Trophoblast cell (in vitro differentiated cells and primary cell): ENCODE measurements at regions not wholly inside any gene's neighbourhood (a gene's known extent, or its start where the extent isn't known, plus 50 kb on each side); places are given as distances from the start of the nearest gene placed in this dataset.

Source experiments
- DNase-seq, 2 donors: peaks; one replicate each; pipeline ENCODE4 v3.0.0-alpha.2; 2016
- H2AFZ ChIP-seq: 2 replicates; pipeline ENCODE4 v1.6.1; 2013; ENCODE audit warnings: low read length, moderate library complexity, mild to moderate bottlenecking; ENCODE audit not compliant: insufficient read depth, poor library complexity
- H2AK5ac ChIP-seq: 2 replicates; pipeline ENCODE4 v1.6.1; 2013; ENCODE audit warnings: mild to moderate bottlenecking, low read length
- H2BK120ac ChIP-seq: 2 replicates; pipeline ENCODE4 v1.6.1; 2013; ENCODE audit warnings: low read length, mild to moderate bottlenecking, moderate library complexity; ENCODE audit not compliant: insufficient read depth, poor library complexity
- H2BK12ac ChIP-seq: 2 replicates; pipeline ENCODE4 v1.6.1; 2013; ENCODE audit warnings: mild to moderate bottlenecking, low read length, moderate library complexity
- H2BK5ac ChIP-seq: 2 replicates; pipeline ENCODE4 v1.6.1; 2013; ENCODE audit warnings: low read length, low read depth, moderate library complexity, mild to moderate bottlenecking; ENCODE audit not compliant: poor library complexity
- H3K14ac ChIP-seq: 2 replicates; pipeline ENCODE4 v1.6.1; 2013; ENCODE audit warnings: mild to moderate bottlenecking, low read length
- H3K18ac ChIP-seq: 2 replicates; pipeline ENCODE4 v1.6.1; 2013; ENCODE audit warnings: mild to moderate bottlenecking, low read length
- H3K23ac ChIP-seq: 2 replicates; pipeline ENCODE4 v1.6.1; 2013; ENCODE audit warnings: low read length
- H3K27ac ChIP-seq: 2 replicates; pipeline ENCODE4 v1.5.1; 2013; ENCODE audit warnings: low read depth, mild to moderate bottlenecking, inconsistent platforms, low read length, moderate library complexity
- H3K27me3 ChIP-seq: 2 replicates; pipeline ENCODE4 v1.6.1; 2013; ENCODE audit warnings: inconsistent platforms, mild to moderate bottlenecking, low read length, moderate library complexity; ENCODE audit not compliant: insufficient read depth
- H3K36me3 ChIP-seq, 2 experiments: 1 replicate in 1 of 2; 2 replicates in 1 of 2; pipeline ENCODE4 v1.6.1; 2013; ENCODE audit warnings: low read length in 2 of 2, mild to moderate bottlenecking in 2 of 2, moderate library complexity in 1 of 2; ENCODE audit not compliant: insufficient read depth in 2 of 2, control insufficient read depth in 1 of 2
- H3K4ac ChIP-seq: 2 replicates; pipeline ENCODE4 v1.6.1; 2013; ENCODE audit warnings: low read depth, mild to moderate bottlenecking, low read length, moderate library complexity
- H3K4me1 ChIP-seq, 2 experiments: 1 replicate in 1 of 2; 2 replicates in 1 of 2; pipeline ENCODE4 v1.6.1; 2013; ENCODE audit warnings: low read length in 2 of 2, mild to moderate bottlenecking in 2 of 2, moderate library complexity in 1 of 2; ENCODE audit not compliant: insufficient read depth in 2 of 2, control insufficient read depth in 1 of 2
- H3K4me2 ChIP-seq: 2 replicates; pipeline ENCODE4 v1.6.1; 2013; ENCODE audit warnings: inconsistent platforms, mild to moderate bottlenecking, low read length, moderate library complexity
- H3K4me3 ChIP-seq: 2 replicates; pipeline ENCODE4 v1.5.1; 2013; ENCODE audit warnings: mild to moderate bottlenecking, low read depth, low read length, inconsistent platforms
- H3K79me1 ChIP-seq: one replicate; pipeline ENCODE4 v1.6.1; 2013; ENCODE audit warnings: low read length
- H3K79me2 ChIP-seq: 2 replicates; pipeline ENCODE4 v1.6.1; 2013; ENCODE audit warnings: low read length, mild to moderate bottlenecking; ENCODE audit not compliant: control insufficient read depth, insufficient read depth, poor library complexity
- H3K9ac ChIP-seq: 2 replicates; pipeline ENCODE4 v1.6.1; 2013; ENCODE audit warnings: mild to moderate bottlenecking, low read length
- H3K9me3 ChIP-seq: 2 replicates; pipeline ENCODE4 v1.6.1; 2013; ENCODE audit warnings: low read depth, mild to moderate bottlenecking, control low read depth, inconsistent platforms, low read length; ENCODE audit not compliant: insufficient read depth
- H4K12ac ChIP-seq: 2 replicates; pipeline ENCODE4 v1.6.1; 2013; ENCODE audit warnings: low read depth, mild to moderate bottlenecking, low read length, moderate library complexity
- H4K8ac ChIP-seq: 2 replicates; pipeline ENCODE4 v1.6.1; 2013; ENCODE audit warnings: low read depth, mild to moderate bottlenecking, low read length, moderate library complexity
- H4K91ac ChIP-seq: one replicate; pipeline ENCODE4 v1.6.1; 2013; ENCODE audit warnings: low read depth, mild to moderate bottlenecking, low read length, moderate library complexity
- WGBS: extraction: QIAGEN DNeasy Blood & Tissue Kit; methylation state at CpG from one replicate; pipeline ENCODE4 v1.1.7; 2013; ENCODE audit warnings: missing lambda C conversion rate; ENCODE audit not compliant: insufficient read length, insufficient coverage; ENCODE audit errors: extremely low coverage; 5-methylcytosine and 5-hydroxymethylcytosine counted together

- H2BK12ac ChIP-seq, result no peak overlapping the region
- H3K79me2 ChIP-seq, result no peaks in the 10 kb centered on the region
- no peak overlapping the region for H2BK5ac ChIP-seq
- H4K91ac ChIP-seq, result no peak overlapping the region
- H4K12ac ChIP-seq, result no peak overlapping the region
- H2BK120ac ChIP-seq, result no peak overlapping the region
- H3K9ac ChIP-seq, result no peak overlapping the region
- H3K14ac ChIP-seq, result no peak overlapping the region
- peaks cover 2% of the 10 kb centered on the region for H3K9me3 ChIP-seq
- DNase-seq, result no peak
- H3K18ac ChIP-seq, result no peak overlapping the region
- H3K79me1 ChIP-seq, result no peaks in the 10 kb centered on the region
- H3K4me3 ChIP-seq, result no peak overlapping the region
- no peak overlapping the region for H3K23ac ChIP-seq
- H3K4me1 ChIP-seq, result no peaks in the 10 kb centered on the region
- no peak overlapping the region for H3K4ac ChIP-seq
- no peaks in the 10 kb centered on the region for H3K27me3 ChIP-seq
- H2AFZ ChIP-seq, result no peak overlapping the region
- H2AK5ac ChIP-seq, result no peak overlapping the region
- no peak overlapping the region for H3K27ac ChIP-seq
- H3K4me2 ChIP-seq, result no peak overlapping the region
- H3K36me3 ChIP-seq, result no peaks in the 10 kb centered on the region
- H4K8ac ChIP-seq, result no peak overlapping the region
These were observed 54.9 kb upstream of the ZBTB18 start for GRCh38 chr1:243996223-243996622.

- Histone ChIP-seq H2AK5ac (no peak overlapping the region), H3K27me3 (no peaks in the 10 kb centered on the region), H2BK5ac (no peak overlapping the region), H3K27ac (no peak overlapping the region), H3K4me3 (no peak overlapping the region), H2BK120ac (no peak overlapping the region), H4K91ac (no peak overlapping the region), H2AFZ (no peak overlapping the region), H3K18ac (no peak overlapping the region), H3K79me1 (no peaks in the 10 kb centered on the region), H3K79me2 (no peaks in the 10 kb centered on the region), H3K23ac (no peak overlapping the region), H3K36me3 (no peaks in the 10 kb centered on the region), H3K14ac (no peak overlapping the region), H3K9ac (no peak overlapping the region), H4K8ac (no peak overlapping the region), H4K12ac (no peak overlapping the region), H2BK12ac (no peak overlapping the region), H3K4ac (no peak overlapping the region), H3K9me3 (peaks cover 5% of the 10 kb centered on the region), H3K4me1 (no peaks in the 10 kb centered on the region), H3K4me2 (no peak overlapping the region)
- DNase-seq, result no peak
- WGBS, result no CpG with 5 or more reads among the region's 3 CpGs
These were observed 59.4 kb upstream of the ZBTB18 start for GRCh38 chr1:243991650-243992049.

DNA sequence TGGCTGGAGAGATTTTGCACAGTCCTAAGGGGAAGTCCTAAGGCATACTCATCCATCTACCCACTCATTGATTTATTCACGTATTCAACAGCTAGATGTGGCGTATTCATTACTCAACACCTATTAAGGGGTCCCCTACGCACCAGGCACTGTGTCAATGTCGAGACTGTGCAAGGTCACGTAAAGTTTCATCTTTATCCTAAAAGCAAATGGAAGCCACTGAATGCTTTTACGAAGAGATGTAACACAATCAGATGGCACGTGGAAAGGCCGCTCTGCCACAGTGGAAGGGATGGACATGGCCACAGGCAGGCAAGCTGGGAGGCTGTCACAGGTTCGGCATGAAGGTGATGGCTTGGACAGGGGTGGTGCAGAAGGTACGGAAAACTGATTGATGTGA lies 66.3 kb upstream of the ZBTB18 start:
- H3K9me3 ChIP-seq, result peaks cover 4% of the 10 kb centered on the region
- no peak overlapping the region for H3K9ac ChIP-seq
- H2AFZ ChIP-seq, result no peak overlapping the region
- H4K12ac ChIP-seq, result no peak overlapping the region
- no peak overlapping the region for H4K91ac ChIP-seq
- DNase-seq, result no peak
- no peaks in the 10 kb centered on the region for H3K79me2 ChIP-seq
- H3K4me2 ChIP-seq, result no peak overlapping the region
- H3K36me3 ChIP-seq, result no peaks in the 10 kb centered on the region
- no peak overlapping the region for H3K27ac ChIP-seq
- no peak overlapping the region for H3K14ac ChIP-seq
- no peak overlapping the region for H2BK12ac ChIP-seq
- WGBS, result no CpG with 5 or more reads among the region's 10 CpGs
- no peak overlapping the region for H4K8ac ChIP-seq
- H3K4me3 ChIP-seq, result no peak overlapping the region
- no peaks in the 10 kb centered on the region for H3K79me1 ChIP-seq
- no peak overlapping the region for H3K4ac ChIP-seq
- no peak overlapping the region for H3K23ac ChIP-seq
- H3K4me1 ChIP-seq, result no peaks in the 10 kb centered on the region
- no peaks in the 10 kb centered on the region for H3K27me3 ChIP-seq
- H3K18ac ChIP-seq, result no peak overlapping the region
- H2AK5ac ChIP-seq, result no peak overlapping the region
- H2BK5ac ChIP-seq, result no peak overlapping the region
- no peak overlapping the region for H2BK120ac ChIP-seq

DNA sequence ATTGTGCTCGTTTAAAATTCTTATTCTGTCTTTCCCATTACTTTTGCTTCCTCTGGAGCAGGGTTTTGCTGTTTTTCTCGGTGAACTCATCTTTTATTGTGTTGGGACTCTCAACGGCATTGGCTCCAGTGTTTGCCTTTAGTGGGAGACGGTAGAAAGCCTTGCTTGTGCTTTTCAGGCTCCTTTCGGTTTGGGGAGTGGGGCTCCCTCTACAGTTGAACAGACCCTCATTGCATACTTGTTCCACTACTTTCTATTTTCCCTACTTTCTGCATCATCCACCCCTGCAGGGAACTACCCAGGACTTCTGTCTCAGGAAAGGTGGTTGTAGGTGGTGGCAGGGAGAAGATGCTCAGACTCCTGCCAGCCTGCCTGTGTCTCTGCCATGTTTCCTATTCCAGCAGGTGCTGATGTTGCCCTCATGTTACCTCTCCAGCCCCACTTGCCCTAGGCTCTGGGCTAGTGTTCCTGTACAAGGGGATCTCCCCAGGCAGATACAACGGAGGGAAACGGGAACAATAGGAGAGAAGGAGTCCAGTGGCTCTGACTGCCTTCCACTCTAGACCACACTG lies 68.5 kb upstream of the ZBTB18 start:
- no peaks in the 10 kb centered on the region for H3K4me1 ChIP-seq
- no peak overlapping the region for H3K23ac ChIP-seq
- H3K4me2 ChIP-seq, result no peak overlapping the region
- no peaks in the 10 kb centered on the region for H3K79me2 ChIP-seq
- peaks cover 1% of the 10 kb centered on the region for H3K9me3 ChIP-seq
- no peaks in the 10 kb centered on the region for H3K79me1 ChIP-seq
- no peaks in the 10 kb centered on the region for H3K36me3 ChIP-seq
- no CpG with 5 or more reads among the region's 7 CpGs for WGBS
- H4K91ac ChIP-seq, result no peak overlapping the region
- no peaks in the 10 kb centered on the region for H3K27me3 ChIP-seq
- H3K4ac ChIP-seq, result no peak overlapping the region
- no peak overlapping the region for H2BK120ac ChIP-seq
- no peak overlapping the region for H2AK5ac ChIP-seq
- DNase-seq, result no peak
- H3K27ac ChIP-seq, result no peak overlapping the region
- no peak overlapping the region for H3K4me3 ChIP-seq
- no peak overlapping the region for H4K12ac ChIP-seq
- H2AFZ ChIP-seq, result no peak overlapping the region
- no peak overlapping the region for H3K18ac ChIP-seq
- H3K9ac ChIP-seq, result no peak overlapping the region
- no peak overlapping the region for H2BK12ac ChIP-seq
- H4K8ac ChIP-seq, result no peak overlapping the region
- H3K14ac ChIP-seq, result no peak overlapping the region
- H2BK5ac ChIP-seq, result no peak overlapping the region
